ENCODE measurements at regions not wholly inside any gene's neighbourhood (a gene's known extent, or its start where the extent isn't known, plus 50 kb on each side); places are given as distances from the start of the nearest gene placed in this dataset.

GRCh38 chr20:7031222-7031621, 263.7 kb downstream of the BMP2 start:
- H3K4me3 ChIP-seq (ENCODE audit: low read depth, low read length): no peak overlapping the region
- peak; percentile 4 for DNase-seq (ENCODE audit: low read depth)
- TF ChIP-seq CTCF (IDR thresholded peaks at IDR 0.05; ENCODE audit: insufficient read depth, low read depth, low read length): peak; percentile 53

GRCh38 chr20:7038029-7038428, 270.5 kb downstream of the BMP2 start:
- no peak overlapping the region for H3K4me3 ChIP-seq (ENCODE audit: low read depth, low read length)
- TF ChIP-seq CTCF (IDR thresholded peaks at IDR 0.05; ENCODE audit: insufficient read depth, low read depth, low read length): no peak
- peak; percentile 16 for DNase-seq (ENCODE audit: low read depth)

GRCh38 chr20:7057611-7058010, 290.1 kb downstream of the BMP2 start:
- DNase-seq (ENCODE audit: low read depth): no peak
- no peak overlapping the region for H3K4me3 ChIP-seq (ENCODE audit: low read depth, low read length)
- no peak for TF ChIP-seq CTCF (IDR thresholded peaks at IDR 0.05; ENCODE audit: insufficient read depth, low read depth, low read length)

- H3K4me3 ChIP-seq (ENCODE audit: low read depth, low read length): no peak overlapping the region
- no peak for DNase-seq (ENCODE audit: low read depth)
- no peak for TF ChIP-seq CTCF (IDR thresholded peaks at IDR 0.05; ENCODE audit: insufficient read depth, low read depth, low read length)
Measured at GRCh38 chr20:7078804-7079203, 311.3 kb downstream of the BMP2 start.

- H3K4me3 ChIP-seq (ENCODE audit: low read depth, low read length): no peak overlapping the region
- no peak for TF ChIP-seq CTCF (IDR thresholded peaks at IDR 0.05; ENCODE audit: insufficient read depth, low read depth, low read length)
- DNase-seq (ENCODE audit: low read depth): no peak
Measured at GRCh38 chr20:7080472-7080871, 313.0 kb downstream of the BMP2 start.

GRCh38 chr20:7085467-7085866, 318.0 kb downstream of the BMP2 start:
- H3K4me3 ChIP-seq (ENCODE audit: low read depth, low read length): no peak overlapping the region
- DNase-seq (ENCODE audit: low read depth): peak; percentile 89
- TF ChIP-seq CTCF (IDR thresholded peaks at IDR 0.05; ENCODE audit: insufficient read depth, low read depth, low read length): no peak

- DNase-seq (ENCODE audit: low read depth): no peak
- no peak overlapping the region for H3K4me3 ChIP-seq (ENCODE audit: low read depth, low read length)
- no peak for TF ChIP-seq CTCF (IDR thresholded peaks at IDR 0.05; ENCODE audit: insufficient read depth, low read depth, low read length)
Measured at GRCh38 chr20:7087803-7088202, 320.3 kb downstream of the BMP2 start.
